ENCODE measurements at regions not wholly inside any gene's neighbourhood (a gene's known extent, or its start where the extent isn't known, plus 50 kb on each side); places are given as distances from the start of the nearest gene placed in this dataset.

- TF ChIP-seq GATA3 (IDR thresholded peaks at IDR 0.05; ENCODE audit: low read depth, low read length): no peak
- TF ChIP-seq GATA2 (IDR thresholded peaks at IDR 0.05; ENCODE audit: low read depth, low read length): no peak
Measured at GRCh38 chr21:25280061-25280460, 327.2 kb downstream of the MRPL39 start.

- TF ChIP-seq GATA3 (IDR thresholded peaks at IDR 0.05; ENCODE audit: low read depth, low read length): no peak
Measured at GRCh38 chr21:25273959-25274358, 333.3 kb downstream of the MRPL39 start.

- TF ChIP-seq GATA3 (IDR thresholded peaks at IDR 0.05; ENCODE audit: low read depth, low read length) (0 out of 2 replicates have a peak, but pooled peaks have one; percentile 14), GATA2 (IDR thresholded peaks at IDR 0.05; ENCODE audit: low read depth, low read length) (no peak; the same call in 1 of the 2 replicates)
Measured at GRCh38 chr21:25254491-25255174, 352.6 kb downstream of the MRPL39 start.

- TF ChIP-seq GATA3 (IDR thresholded peaks at IDR 0.05; ENCODE audit: low read depth, low read length): no peak
- TF ChIP-seq GATA2 (IDR thresholded peaks at IDR 0.05; ENCODE audit: low read depth, low read length): no peak
Measured at GRCh38 chr21:25246546-25246945, 360.7 kb downstream of the MRPL39 start.

- no peak for TF ChIP-seq GATA2 (IDR thresholded peaks at IDR 0.05; ENCODE audit: low read depth, low read length)
- TF ChIP-seq GATA3 (IDR thresholded peaks at IDR 0.05; ENCODE audit: low read depth, low read length): no peak
Measured at GRCh38 chr21:25244735-25245134, 362.5 kb downstream of the MRPL39 start.

GRCh38 chr21:25243808-25244207 lies 363.5 kb downstream of the MRPL39 start:
- TF ChIP-seq GATA3 (IDR thresholded peaks at IDR 0.05; ENCODE audit: low read depth, low read length) (no peak), GATA2 (IDR thresholded peaks at IDR 0.05; ENCODE audit: low read depth, low read length) (no peak)

- no peak for TF ChIP-seq GATA3 (IDR thresholded peaks at IDR 0.05; ENCODE audit: low read depth, low read length)
- no peak for TF ChIP-seq GATA2 (IDR thresholded peaks at IDR 0.05; ENCODE audit: low read depth, low read length)
Measured at GRCh38 chr21:25240974-25241373, 366.3 kb downstream of the MRPL39 start.

- TF ChIP-seq GATA2 (IDR thresholded peaks at IDR 0.05; ENCODE audit: low read depth, low read length): no peak
- TF ChIP-seq GATA3 (IDR thresholded peaks at IDR 0.05; ENCODE audit: low read depth, low read length): no peak
Measured at GRCh38 chr21:25234857-25235801, 372.2 kb downstream of the MRPL39 start.

GRCh38 chr21:25220954-25221353 lies 386.3 kb downstream of the MRPL39 start:
- TF ChIP-seq GATA2 (IDR thresholded peaks at IDR 0.05; ENCODE audit: low read depth, low read length) (no peak), GATA3 (IDR thresholded peaks at IDR 0.05; ENCODE audit: low read depth, low read length) (no peak)

- no peak for TF ChIP-seq GATA2 (IDR thresholded peaks at IDR 0.05; ENCODE audit: low read depth, low read length)
- TF ChIP-seq GATA3 (IDR thresholded peaks at IDR 0.05; ENCODE audit: low read depth, low read length): no peak
Measured at GRCh38 chr21:25220169-25220568, 387.1 kb downstream of the MRPL39 start.

- TF ChIP-seq GATA2 (IDR thresholded peaks at IDR 0.05; ENCODE audit: low read depth, low read length) (no peak), GATA3 (IDR thresholded peaks at IDR 0.05; ENCODE audit: low read depth, low read length) (no peak)
Measured at GRCh38 chr21:25215698-25216384, 391.4 kb downstream of the MRPL39 start.

GRCh38 chr21:25214676-25215075 lies 392.6 kb downstream of the MRPL39 start:
- TF ChIP-seq GATA2 (IDR thresholded peaks at IDR 0.05; ENCODE audit: low read depth, low read length): no peak
- no peak for TF ChIP-seq GATA3 (IDR thresholded peaks at IDR 0.05; ENCODE audit: low read depth, low read length)

- TF ChIP-seq GATA2 (IDR thresholded peaks at IDR 0.05; ENCODE audit: low read depth, low read length): no peak
- TF ChIP-seq GATA3 (IDR thresholded peaks at IDR 0.05; ENCODE audit: low read depth, low read length): no peak
Measured at GRCh38 chr21:25199944-25200343, 407.3 kb downstream of the MRPL39 start.

GRCh38 chr21:25191141-25191540 lies 416.1 kb downstream of the MRPL39 start:
- no peak for TF ChIP-seq GATA3 (IDR thresholded peaks at IDR 0.05; ENCODE audit: low read depth, low read length)
- no peak for TF ChIP-seq GATA2 (IDR thresholded peaks at IDR 0.05; ENCODE audit: low read depth, low read length)
